ENCODE measurements at regions not wholly inside any gene's neighbourhood (a gene's known extent, or its start where the extent isn't known, plus 50 kb on each side); places are given as distances from the start of the nearest gene placed in this dataset.

DNA sequence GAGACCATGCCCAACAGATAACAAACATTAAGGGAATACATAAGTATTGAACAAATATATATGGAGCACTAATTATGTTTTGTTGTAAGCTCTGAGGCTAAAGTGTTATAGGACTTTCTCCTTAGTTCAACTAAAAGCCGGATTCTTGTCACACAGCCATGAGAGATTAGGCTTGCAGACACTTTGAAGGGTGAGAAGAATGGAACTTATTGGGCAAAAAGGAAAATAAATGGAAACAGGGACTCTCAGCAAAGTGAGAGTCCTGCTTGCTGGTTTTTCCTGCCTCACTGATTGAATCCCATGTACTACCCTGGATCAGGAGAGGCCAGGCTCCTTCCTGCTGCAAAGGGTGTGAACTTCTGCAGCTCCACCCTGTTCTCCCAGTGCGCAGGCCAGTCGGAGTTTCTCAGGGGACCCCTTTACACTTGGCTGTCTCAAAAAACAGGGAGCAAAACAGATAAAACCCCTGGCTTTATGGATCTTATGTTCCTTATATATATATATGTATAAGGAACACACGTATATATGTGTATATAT lies 77.1 kb upstream of the FUT8 start:
- H3K4me3 ChIP-seq (replicated peaks; ENCODE audit: low read depth, low read length): no peak overlapping the region
- TF ChIP-seq, protein P1, sequence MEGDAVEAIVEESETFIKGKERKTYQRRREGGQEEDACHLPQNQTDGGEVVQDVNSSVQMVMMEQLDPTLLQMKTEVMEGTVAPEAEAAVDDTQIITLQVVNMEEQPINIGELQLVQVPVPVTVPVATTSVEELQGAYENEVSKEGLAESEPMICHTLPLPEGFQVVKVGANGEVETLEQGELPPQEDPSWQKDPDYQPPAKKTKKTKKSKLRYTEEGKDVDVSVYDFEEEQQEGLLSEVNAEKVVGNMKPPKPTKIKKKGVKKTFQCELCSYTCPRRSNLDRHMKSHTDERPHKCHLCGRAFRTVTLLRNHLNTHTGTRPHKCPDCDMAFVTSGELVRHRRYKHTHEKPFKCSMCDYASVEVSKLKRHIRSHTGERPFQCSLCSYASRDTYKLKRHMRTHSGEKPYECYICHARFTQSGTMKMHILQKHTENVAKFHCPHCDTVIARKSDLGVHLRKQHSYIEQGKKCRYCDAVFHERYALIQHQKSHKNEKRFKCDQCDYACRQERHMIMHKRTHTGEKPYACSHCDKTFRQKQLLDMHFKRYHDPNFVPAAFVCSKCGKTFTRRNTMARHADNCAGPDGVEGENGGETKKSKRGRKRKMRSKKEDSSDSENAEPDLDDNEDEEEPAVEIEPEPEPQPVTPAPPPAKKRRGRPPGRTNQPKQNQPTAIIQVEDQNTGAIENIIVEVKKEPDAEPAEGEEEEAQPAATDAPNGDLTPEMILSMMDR (IDR thresholded peaks at IDR 0.05; ENCODE audit: low read depth, low read length, missing control alignments): no peak
- DNase-seq (ENCODE audit: extremely low read depth, low read depth): no peak

DNA sequence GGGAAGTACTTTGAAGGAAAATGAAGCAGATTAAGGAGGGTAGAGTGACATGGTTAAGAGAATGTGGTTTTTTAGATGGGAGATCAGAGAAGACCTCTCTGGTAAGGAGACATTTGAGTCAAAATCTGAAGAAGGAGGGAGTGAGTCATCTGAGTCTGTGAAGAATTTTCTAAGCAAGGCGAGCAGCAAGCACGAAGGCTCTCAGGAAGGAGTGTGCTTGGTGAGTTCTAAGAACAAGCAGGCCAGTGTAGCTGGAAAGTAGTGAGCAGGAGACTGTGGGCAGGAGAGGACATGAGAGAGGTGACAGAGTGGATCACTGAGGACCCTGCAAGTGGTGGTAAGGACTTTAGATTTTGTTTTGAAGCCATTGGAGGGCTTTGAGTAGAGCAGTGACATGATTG lies 76.3 kb upstream of the FUT8 start:
- no peak for DNase-seq (ENCODE audit: extremely low read depth, low read depth)
- TF ChIP-seq, protein P1 (IDR thresholded peaks at IDR 0.05; ENCODE audit: low read depth, low read length, missing control alignments): no peak
- H3K4me3 ChIP-seq (replicated peaks; ENCODE audit: low read depth, low read length): no peak overlapping the region

GRCh38 chr14:65339866-65340265 lies 72.7 kb upstream of the FUT8 start:
- TF ChIP-seq, protein P1 (IDR thresholded peaks at IDR 0.05; ENCODE audit: low read depth, low read length, missing control alignments): no peak

GRCh38 chr14:65344011-65344410 lies 68.5 kb upstream of the FUT8 start:
- no peak overlapping the region for H3K4me3 ChIP-seq (replicated peaks; ENCODE audit: low read depth, low read length)
- TF ChIP-seq, protein P1 (IDR thresholded peaks at IDR 0.05; ENCODE audit: low read depth, low read length, missing control alignments): no peak
- DNase-seq (ENCODE audit: extremely low read depth, low read depth): no peak

More at GRCh38 chr14:65339866-65340265, 72.7 kb upstream of the FUT8 start:
- H3K4me3 ChIP-seq (replicated peaks; ENCODE audit: low read depth, low read length): no peak overlapping the region
- no peak for DNase-seq (ENCODE audit: extremely low read depth, low read depth)

DNA sequence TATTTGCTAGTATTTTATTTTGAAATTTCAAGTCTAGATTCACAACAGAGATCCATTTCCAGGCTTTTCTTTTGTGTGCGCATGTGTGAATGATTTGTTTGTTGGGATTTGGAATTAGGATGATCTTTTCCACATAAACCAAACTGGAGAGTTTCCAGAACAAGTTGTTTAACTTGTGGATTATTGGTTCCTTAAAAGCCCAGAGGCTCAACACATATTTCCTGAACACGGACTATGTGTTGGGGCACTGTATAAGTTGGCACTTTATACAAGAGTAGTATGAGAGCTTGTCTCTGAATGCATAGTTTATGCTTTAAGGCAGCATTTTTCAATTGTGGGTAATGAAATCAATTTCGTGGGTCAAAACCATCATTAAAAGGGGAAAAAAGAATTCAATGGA lies 67.3 kb upstream of the FUT8 start:
- no peak overlapping the region for H3K4me3 ChIP-seq (replicated peaks; ENCODE audit: low read depth, low read length)
- TF ChIP-seq, protein P1 (IDR thresholded peaks at IDR 0.05; ENCODE audit: low read depth, low read length, missing control alignments): no peak
- no peak for DNase-seq (ENCODE audit: extremely low read depth, low read depth)

DNA sequence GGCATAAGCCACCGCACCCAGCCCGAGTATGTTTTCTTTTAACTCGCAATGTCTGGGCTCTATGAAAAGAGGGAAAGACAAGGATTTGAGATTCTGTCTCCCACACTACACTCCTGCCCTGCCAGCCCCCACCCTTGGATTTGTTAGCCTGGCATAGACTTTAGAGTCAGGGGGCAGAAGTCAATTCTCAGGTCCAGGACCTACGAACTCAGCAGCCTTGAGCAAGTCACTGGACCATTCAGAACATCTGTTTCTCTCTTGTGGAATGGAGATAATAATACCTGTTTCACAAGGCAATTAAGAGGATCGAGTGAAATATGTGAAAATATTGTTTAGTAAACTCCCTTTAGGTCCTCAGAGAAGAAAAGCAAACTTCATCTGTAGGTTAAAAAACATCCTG lies 66.1 kb upstream of the FUT8 start:
- TF ChIP-seq, protein P1 (IDR thresholded peaks at IDR 0.05; ENCODE audit: low read depth, low read length, missing control alignments): no peak
- DNase-seq (ENCODE audit: extremely low read depth, low read depth): no peak
- H3K4me3 ChIP-seq (replicated peaks; ENCODE audit: low read depth, low read length): no peak overlapping the region

DNA sequence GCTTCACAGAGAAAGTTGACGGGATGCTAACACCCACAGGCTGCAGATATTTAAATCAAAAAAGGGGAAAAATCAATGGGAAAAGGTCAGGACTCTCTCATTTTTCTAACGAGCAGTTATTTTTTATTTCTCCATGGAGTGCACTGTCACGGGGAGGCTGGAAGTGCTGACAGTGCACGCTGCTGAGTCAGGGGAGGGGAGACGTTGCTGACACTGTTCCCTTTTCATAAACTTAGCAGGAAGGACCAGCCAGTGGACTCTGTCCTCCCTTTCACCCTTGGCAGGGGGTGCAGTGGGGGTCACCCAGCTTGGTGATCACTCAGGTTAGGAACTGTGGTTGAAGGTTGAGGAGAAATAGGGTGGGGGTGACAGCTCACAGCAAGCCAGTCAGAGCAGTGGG lies 65.6 kb upstream of the FUT8 start:
- no peak for DNase-seq (ENCODE audit: extremely low read depth, low read depth)
- TF ChIP-seq, protein P1 (IDR thresholded peaks at IDR 0.05; ENCODE audit: low read depth, low read length, missing control alignments): no peak

More for the DNA sequence above, 65.6 kb upstream of the FUT8 start:
- no peak overlapping the region for H3K4me3 ChIP-seq (replicated peaks; ENCODE audit: low read depth, low read length)

Data from HFF-Myc (cell line).